ENCODE measurements at regions not wholly inside any gene's neighbourhood (a gene's known extent, or its start where the extent isn't known, plus 50 kb on each side); places are given as distances from the start of the nearest gene placed in this dataset.
"Not testable (repeated sequence)": the region's sequence is repeated elsewhere in the genome, so short reads cannot be mapped to it uniquely, and the experiment has no call there.

DNA sequence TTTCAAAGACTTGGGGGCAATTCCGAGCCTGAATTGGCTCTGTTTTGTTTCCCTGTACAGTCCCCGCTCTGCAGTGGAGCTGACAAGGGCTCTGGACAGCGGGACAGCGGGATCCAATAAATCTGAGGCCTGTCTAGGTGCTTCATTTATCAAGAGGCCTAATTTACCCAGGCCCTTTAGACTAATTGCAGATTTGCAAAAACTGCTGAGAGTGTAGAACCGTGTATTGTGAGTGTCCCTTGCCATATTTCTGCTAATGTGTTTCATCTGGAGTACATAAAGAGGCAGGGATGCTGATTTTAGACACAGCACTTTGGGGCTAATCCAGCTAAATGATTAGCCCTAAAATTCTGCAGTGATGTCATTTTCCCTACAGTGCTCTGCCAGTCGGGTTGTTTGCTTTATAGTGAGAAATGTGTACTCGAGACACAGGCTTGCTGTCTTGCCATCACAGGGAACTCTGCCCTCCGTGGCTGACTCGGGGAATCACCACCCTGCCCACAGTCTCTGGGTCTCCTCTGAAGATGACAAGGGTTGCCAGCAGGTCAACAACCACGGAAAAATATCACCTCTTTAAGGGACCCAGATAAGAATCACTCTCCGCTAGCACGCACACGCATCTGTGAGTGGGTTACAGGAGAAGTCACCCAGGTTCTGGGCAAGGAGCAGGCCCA is 592.0 kb downstream of the BNC2 start:
- DNase-seq (ENCODE audit: low spot score), result no peak

DNA sequence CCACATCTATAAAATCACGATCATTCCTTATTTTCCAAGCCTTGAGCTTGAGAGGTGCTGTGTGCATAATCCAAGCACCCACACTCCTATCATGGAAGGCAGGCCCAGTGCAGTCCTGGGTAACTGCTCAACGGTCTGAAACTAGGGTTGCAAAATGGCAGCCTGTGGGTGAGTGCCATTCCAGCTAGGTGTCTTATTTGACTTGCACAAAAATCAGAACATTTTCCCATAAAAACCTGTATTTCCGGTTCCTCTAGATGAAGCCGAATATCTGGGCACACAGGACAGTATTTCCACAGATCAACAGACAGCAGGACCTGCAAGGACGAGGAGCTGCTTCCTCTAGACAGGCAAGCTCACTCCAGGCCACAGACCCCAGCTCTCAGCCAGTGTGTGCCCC is 588.8 kb downstream of the BNC2 start:
- DNase-seq (ENCODE audit: low spot score), result no peak

DNA sequence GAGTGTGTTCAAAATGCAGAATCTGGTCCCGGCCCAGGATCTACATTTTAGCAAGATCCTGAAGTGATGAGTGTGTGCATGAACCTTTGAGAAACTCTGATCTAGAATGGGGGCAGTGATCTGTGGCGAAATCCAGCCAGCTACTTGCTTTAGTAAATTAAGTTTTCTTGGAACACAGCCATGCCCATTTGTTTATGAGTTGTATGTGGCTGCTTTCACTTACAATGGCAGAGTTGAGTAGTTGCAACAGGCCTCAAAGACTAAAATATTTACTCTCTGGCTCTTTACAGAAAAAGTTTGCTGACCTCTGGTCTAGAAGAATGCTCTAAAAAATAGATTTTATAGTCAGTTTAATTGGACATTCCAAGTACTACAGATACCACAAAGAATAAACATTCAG is 588.3 kb downstream of the BNC2 start:
- DNase-seq (ENCODE audit: low spot score), result no peak

DNA sequence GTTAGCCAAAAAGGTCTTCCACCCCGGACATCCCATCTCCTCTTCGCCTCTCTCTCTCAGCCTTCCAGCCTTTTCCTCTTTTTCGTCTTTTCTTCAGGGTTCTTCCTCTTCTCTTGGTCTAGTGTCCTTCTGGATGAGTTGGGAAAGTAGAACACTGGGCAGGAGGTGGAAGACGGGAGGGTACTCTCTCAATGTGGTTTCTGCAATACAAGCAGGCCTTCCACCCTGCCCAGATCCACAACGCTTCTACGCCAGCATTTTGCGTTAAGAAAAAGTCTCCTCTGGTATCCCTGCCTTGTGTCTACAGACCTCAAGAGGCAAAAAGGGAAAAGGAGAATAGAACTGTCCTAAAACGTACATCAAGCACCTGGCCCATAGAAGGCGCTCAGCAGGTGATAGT is 587.8 kb downstream of the BNC2 start:
- DNase-seq (ENCODE audit: low spot score), result no peak

DNA sequence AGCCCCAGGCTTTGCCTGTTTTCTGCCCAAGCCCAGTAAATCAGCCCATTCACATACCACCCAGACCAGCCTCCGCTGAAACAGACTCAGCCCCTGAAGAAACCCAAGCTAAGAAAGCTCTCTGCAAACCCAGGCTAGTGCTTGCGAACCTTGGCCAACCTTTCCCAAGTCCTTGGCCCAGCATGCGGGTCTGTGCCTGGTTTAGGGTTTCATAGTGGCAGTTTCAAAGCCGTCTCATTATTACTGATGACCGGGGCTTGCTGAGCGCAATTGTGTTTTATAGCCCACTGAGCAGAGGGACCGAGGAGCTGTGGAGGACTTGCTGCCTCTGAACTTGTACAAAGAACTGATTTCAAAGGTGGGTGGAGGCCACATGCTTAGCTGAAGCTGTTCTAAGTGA is 584.3 kb downstream of the BNC2 start:
- DNase-seq (ENCODE audit: low spot score), result no peak

DNA sequence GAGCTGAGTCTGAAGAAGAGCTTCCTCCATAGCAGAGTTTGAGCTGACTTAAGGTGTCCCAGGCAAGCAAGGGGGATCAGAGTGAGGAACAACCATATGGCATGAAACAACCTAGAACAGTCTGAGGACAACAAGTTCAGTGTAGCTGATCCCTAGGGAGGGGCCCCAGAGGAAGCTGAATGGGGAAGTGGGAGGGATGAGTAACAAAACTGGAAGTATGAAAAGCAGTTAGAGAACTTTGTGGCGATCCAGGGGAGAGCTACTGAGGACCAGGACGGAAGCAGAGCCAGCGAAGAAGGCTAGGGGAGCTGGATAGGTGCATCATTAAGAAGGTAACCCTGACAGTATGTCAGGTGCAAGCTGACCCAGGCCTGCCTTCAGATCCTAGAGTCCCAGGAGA is 580.8 kb downstream of the BNC2 start:
- DNase-seq (ENCODE audit: low spot score), result no peak

DNA sequence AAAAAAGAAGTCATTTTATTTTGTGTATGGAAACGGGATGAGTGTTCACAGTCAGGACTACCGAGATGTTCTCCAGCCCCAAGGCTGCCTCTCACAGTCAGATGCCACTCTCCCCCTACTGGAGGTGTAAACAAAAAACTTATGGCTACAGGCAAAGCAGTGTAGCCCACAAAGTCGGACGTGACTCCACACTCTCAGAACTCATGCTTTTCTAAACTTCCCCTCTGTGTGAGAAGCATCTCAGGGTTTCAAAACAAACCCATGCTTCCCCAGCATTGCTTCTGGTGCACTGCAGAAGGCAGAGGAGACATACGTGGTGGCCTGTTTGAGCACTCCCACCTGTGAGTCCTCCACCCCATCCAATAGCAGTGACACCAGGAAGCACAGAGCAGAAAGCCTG is 580.3 kb downstream of the BNC2 start:
- DNase-seq (ENCODE audit: low spot score), result no peak

DNA sequence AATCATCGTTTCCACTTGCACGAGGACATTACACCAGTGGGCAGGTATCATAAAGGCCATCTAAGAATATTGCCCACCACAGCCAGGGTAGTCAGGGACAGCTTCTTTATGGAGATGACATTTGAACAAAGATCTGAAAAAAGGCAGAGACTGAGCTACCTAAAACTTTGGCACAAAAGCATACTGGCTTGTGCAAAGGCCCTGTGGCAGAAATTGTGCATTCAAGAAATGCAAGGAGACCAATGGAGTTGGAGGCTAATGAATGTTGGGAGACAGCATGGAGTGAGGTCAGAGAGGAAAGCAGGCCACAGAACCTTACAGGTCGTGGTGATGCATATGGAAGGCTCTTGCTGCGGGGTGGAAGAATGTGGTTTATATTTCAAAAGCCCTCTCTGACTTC is 578.5 kb downstream of the BNC2 start:
- DNase-seq (ENCODE audit: low spot score), result no peak

DNA sequence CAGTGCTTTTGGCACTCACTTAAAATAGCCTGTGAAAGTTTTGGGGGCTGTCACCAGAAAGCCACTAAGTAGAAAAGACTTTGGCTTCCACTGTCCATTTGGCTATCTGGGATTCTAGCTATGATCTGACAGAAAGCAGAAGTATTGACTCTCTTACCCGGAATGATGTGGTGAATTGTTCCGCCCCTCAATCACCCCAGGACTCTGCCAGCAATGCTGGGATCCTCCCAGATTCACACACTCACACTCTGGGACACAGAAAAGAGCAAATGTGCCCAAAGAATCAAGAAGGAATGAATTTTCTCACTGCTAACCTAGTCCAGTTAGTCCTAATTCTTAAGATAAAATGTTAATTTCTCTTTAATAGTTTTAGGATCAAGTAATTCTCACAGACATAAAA is 576.9 kb downstream of the BNC2 start:
- no peak for DNase-seq (ENCODE audit: low spot score)

DNA sequence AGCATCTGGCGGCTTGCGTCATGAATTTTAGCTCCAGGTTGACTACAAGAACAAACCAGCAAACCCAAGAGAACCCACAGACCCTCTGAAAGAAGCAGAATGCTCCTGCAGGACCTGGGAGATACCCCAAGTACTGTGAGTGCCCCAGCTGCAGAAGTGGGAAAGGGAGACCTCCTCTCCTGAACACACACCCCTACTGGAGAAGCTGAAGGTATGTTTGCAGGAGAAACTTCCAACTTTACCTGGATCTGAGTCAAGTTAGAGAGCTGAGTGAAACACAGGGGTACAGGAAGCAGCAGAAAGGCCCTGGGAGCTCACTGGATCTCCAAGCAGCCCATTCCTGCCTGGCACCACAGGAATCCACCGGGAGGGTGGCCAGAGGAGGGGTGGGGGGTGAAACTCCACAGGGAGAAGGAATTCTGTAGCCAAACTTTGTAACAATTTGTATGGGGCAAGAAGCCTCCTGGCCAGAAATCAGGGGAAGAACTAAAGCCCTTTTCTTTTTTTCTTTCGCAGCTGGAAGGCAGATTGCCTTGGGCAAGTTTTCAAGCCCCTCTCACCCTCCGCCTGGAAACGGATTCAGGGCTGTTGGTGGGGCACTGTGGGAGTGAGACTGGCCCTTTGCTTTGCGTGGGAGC is 576.2 kb downstream of the BNC2 start:
- DNase-seq (ENCODE audit: low spot score), result no peak

DNA sequence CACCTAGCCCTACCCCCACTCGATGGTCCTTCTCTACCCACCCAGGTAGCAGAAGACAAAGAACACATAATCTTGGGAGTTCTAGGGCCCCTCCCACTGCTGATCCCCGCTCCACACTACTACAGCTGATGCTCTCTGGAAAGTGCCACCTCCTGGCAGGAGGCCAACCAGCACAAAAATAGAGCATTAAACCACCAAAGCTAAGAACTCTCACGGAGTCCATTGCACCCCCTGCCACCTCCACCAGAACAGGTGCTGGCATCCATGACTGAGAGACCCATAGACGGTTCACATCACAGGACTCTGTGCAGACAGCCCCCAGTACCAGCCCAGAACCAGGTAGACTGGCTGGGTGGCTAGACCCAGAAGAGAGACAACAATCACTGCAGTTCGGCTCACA is 575.5 kb downstream of the BNC2 start:
- DNase-seq (ENCODE audit: low spot score), result not testable (repeated sequence)

DNA sequence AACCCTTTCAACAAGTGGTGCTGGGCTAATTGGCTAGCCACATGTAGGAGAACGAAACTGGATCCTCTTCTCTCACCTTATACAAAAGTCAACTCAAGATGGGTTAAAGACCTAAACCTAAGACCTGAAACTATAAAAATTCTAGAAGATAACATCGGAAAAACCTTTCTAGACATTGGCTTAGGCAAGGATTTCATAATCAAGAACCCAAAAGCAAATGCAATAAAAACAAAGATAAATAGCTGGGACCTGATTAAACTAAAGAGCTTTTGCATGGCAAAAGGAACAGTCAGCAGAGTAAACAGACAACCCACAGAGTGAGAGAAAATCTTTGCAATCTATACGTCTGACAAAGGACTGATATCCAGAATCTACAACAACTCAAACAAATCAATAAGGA is 571.1 kb downstream of the BNC2 start:
- DNase-seq (ENCODE audit: low spot score), result not testable (repeated sequence)

DNA sequence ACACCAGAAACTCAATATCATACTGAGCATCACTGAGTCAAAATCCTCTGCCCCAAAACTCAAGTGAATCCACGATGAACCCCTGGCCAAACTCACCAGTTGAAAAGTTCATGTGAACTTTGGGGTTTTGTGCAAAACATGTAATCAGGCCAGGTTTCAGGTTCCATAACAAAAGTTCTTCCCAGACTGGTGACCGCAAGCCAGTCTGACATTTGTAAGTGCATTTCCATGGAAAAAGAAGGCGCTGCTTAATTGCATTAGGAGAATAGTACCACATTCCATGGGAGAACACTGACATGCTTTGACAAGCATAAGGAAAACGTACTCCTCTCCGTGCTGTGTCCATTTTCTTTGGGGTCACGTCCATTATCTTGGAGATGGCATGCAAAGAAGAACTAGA is 567.0 kb downstream of the BNC2 start:
- no peak for DNase-seq (ENCODE audit: low spot score)

DNA sequence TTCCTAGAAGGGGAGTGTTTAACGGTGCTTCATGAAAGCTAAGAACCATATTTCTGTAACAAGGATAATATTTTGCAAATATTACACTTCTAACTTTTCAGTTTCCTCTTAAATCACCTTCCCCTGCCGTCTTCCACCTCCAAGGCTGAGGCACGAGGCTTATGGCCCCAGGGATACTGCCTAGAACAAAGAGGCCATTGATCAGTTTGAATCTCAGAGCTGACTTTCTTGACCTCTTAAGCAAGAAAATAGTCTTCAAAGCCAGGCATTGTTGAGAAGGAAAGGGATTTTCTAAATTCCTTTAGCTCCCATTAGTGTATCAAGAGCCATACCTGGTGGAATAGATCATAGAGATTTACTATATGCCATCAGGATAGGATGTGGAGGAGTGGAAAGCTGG is 566.2 kb downstream of the BNC2 start:
- DNase-seq (ENCODE audit: low spot score), result no peak

DNA sequence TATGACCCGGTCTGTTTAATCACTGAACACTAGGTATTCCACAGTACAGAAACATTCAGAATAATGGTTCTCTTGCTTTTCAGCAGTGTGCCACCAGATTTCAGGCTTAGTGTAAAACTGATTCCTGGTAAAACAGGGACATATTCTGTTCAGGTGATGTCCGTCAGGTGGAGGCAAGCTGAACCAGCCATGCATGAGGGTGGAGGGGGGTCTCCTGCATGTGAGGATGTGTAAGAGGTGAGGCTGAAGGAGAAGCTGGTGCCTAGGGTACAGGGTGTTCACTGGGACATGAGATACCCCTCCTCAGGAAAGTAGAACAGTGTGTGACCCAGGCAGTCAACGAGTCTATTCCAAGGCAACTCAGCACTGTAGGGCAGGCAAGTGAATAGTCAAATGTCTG is 563.9 kb downstream of the BNC2 start:
- DNase-seq (ENCODE audit: low spot score), result no peak

DNA sequence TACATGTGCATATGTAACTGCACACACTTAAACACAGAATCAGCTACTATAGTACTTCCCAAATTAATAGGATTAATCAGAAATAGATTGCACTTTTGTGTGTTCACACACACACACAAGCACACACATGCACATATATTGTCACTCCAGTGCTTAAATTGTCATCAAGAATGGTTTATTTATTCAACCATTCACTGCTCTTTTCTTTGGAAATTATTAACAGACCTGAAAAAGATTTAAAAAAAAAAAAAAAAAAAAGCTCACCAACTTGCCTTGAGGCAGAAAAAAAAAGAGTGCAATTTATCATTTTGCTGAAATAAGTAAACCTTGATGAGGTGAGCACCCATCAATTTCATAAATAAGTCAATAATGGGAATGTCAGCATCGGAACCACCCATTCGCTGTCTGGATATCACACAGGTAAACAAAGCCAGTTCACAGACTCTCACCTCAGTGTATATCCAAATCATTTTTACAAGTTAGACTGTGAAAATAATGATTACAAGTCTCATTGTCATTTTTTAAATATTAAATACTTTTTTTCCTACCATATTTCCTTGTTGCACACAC is 562.8 kb downstream of the BNC2 start:
- no peak for DNase-seq (ENCODE audit: low spot score)

DNA sequence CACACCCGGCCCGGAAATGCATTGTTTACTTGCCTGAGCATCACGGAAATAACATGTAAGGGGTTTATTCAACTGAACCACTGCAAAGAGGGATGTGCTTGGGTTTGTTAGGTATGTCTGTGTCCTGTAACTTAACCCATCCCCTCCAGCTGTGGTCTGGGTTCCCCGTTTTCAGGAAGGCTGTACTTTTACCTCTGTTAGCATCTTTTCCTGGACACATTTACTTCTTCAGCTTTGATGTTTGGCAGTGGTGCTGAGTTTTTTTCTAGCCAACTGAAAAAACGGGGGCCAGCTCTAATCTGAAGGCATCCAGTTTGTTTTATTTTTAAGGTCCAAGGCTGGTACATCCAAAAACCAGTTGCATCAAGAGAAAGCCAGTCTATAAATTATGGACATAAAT is 561.8 kb downstream of the BNC2 start:
- no peak for DNase-seq (ENCODE audit: low spot score)

DNA sequence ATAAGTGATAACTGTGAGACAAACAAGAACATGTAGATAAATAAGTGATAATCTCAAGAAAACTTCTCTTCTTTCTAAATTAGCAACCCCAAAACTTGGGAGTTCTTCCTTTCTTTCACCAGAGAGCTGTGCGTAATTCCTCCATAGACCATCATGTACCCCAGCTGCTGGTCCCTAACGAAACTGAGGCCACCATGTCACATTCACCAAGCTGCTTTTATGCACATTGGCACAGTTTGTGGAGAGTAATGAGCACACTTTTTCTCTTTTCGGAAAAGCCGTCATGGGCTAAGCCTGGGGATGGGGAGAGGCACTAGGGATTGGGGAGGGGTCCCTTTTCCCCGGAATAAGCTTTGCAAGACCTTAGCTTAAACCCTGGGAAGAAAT is 561.4 kb downstream of the BNC2 start:
- DNase-seq (ENCODE audit: low spot score), result no peak

DNA sequence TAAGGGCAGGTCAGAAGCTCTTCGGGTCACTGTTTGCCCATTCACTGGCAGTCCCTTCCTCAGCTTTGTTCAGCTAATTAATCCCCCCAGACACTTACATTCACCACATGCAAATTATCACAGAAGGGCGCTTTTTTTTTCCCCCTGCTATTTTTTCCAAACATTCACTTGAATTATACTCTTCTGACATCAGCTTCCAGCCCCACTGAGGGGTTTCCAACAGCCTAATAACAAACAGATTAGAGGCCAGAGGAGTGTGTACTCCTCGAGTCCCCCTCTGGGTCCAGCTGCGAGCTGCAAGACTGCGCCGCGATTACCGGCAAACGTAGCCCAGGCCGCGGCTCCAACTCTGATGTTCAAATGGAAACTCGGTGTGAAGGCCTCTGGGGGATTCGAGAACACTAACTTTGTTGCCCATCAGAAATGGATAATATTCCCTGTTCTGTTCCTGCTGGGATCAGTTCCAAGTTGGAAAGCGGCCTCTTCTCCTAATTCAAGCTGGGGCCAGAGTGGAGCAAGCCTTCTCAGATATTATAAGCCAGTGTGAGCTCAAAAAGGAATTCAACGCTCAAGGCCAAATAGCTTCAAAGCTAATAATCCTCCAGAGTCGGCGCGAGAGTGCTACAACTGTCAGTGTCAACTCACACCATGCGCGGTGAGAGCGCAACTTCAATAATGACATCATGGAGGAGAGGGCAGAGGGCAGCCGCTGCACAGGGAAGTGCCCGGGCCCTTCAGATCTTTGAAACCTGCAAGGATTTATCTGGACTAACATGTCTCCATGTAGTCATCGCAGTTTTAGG is 560.8 kb downstream of the BNC2 start:
- no peak for DNase-seq (ENCODE audit: low spot score)

DNA sequence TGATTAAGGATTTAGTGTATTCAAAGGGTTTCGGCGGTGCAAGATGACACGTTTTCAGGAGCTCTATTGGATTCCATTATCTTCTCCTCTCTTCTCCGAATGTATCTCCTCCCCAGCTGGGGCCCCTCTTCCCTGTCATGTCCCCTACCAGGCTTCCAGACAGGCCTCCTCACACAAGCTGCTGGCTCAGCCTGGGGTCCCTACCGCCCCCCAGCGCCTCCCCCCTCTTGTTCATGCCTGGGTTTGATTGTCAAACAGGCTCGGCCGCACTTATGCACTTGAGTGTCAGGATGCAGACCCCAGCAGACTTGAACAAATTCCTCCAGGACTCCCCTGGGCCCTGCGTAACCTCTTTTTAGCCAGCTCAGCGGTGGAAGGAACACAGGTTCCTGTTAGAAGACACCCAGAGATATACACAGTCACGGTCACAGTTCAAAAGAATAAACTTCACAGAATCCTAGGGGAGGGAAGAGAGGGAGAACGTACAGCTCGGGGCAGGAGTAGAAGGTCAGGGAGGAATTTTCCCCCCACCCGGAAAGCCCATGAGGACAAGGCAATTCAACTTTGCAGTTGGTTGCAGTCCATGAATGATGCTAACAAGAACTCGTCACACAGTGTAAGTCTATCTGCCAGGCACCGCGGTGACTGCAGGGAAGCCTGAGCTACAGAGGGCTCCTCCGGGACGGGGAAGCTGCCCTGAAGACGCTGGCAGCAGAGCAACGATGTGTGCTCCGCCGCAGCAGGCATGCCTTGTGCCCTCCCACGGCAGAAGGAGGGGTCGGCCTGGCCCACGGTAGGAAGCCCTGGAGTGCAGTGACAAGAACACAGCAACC is 560.0 kb downstream of the BNC2 start:
- no peak for DNase-seq (ENCODE audit: low spot score)

DNA sequence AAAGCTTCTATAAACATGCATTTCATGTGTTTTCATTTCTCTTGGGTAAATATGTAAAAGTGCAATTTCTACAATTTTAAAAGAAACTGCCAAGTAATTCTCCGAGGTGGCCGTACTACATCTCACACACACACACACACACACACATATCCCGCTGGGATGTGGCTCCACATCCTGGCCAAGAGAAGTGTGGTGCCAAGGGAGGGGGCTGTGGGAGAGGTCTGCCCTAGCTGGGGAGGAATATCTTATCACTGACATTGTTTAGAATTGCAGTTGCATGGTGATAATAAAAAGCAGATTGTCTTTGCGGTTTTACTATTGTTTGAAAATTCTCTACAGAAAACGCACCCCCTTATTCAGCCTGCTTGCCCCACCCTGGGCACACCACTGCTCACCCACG is 558.4 kb downstream of the BNC2 start:
- no peak for DNase-seq (ENCODE audit: low spot score)

DNA sequence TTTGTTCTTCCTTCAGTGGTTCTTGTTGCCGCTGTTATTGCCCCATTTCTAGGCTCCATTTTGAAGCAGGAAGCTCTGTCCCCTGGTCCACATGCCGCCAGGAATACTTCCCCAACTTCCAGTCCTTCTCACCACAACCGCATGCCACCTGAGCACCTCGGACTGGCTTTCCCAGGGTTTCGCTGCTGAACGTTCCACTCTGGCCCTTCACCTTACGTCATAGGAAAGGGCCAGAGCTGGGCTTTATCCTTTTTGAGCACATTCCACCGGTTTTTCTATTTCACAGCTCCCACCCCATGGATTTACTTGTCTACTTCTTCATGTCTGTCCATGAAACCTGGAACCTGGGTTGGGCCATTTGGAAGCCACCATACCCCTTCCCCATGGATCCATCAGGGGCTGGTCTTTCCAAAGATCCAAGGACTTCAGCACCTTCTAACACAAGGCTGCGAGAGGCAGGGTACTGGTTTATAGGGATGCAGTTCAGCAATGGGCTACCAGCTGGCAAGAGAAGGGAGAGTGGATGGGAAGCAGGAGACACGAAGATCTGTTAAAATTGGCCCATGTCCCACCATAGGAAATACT is 557.4 kb downstream of the BNC2 start:
- no peak for DNase-seq (ENCODE audit: low spot score)
